ENCODE measurements at regions not wholly inside any gene's neighbourhood (a gene's known extent, or its start where the extent isn't known, plus 50 kb on each side); places are given as distances from the start of the nearest gene placed in this dataset.

DNA sequence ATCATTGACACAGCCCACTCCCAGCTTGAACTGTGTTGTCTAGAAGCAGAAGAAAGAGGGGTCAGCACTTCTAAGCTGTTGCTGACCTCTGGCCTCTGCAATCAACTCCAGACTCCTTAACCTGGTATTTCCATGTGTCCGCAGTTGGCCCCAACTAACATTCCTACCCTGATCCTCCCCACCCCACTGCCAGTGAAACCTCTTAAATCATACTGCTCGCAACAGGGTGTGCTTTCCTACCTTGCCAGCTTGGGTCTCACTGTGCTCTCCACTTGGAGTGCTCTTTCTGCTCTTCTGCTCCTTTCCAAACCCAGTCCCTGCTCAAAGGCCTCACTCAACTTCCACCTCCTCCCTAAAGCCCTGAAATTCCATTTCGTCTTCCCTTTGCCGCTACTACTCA, 52.3 kb upstream of the RPS6KA3 start:
- TF ChIP-seq, protein P1, sequence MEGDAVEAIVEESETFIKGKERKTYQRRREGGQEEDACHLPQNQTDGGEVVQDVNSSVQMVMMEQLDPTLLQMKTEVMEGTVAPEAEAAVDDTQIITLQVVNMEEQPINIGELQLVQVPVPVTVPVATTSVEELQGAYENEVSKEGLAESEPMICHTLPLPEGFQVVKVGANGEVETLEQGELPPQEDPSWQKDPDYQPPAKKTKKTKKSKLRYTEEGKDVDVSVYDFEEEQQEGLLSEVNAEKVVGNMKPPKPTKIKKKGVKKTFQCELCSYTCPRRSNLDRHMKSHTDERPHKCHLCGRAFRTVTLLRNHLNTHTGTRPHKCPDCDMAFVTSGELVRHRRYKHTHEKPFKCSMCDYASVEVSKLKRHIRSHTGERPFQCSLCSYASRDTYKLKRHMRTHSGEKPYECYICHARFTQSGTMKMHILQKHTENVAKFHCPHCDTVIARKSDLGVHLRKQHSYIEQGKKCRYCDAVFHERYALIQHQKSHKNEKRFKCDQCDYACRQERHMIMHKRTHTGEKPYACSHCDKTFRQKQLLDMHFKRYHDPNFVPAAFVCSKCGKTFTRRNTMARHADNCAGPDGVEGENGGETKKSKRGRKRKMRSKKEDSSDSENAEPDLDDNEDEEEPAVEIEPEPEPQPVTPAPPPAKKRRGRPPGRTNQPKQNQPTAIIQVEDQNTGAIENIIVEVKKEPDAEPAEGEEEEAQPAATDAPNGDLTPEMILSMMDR (IDR thresholded peaks at IDR 0.05) = no peak
- no peak for TF ChIP-seq SIN3A (IDR thresholded peaks at IDR 0.05; ENCODE audit: borderline replicate concordance, low read depth, low read length)
- TF ChIP-seq MEF2A (IDR thresholded peaks at IDR 0.05; ENCODE audit: borderline replicate concordance, low read depth) = no peak
- TF ChIP-seq EZH2phosphoT487 (IDR thresholded peaks at IDR 0.05; ENCODE audit: borderline replicate concordance, low read depth) = no peak
- TF ChIP-seq YY1 (IDR thresholded peaks at IDR 0.05; ENCODE audit: low read depth) = no peak
- no peak for TF ChIP-seq TAF1 (IDR thresholded peaks at IDR 0.05; ENCODE audit: borderline replicate concordance, low read depth, low read length)
- no peak for TF ChIP-seq EP300 (IDR thresholded peaks at IDR 0.05; ENCODE audit: borderline replicate concordance in 1 of 2, low read depth in 1 of 2, low read length in 1 of 2)
